Astrocyte of the spinal cord (primary cell): ENCODE measurements at regions not wholly inside any gene's neighbourhood (a gene's known extent, or its start where the extent isn't known, plus 50 kb on each side); places are given as distances from the start of the nearest gene placed in this dataset.

Source experiments
- DNase-seq: peaks from one replicate; pipeline ENCODE4 v3.0.0; 2011; ENCODE audit warnings: low read depth, low spot score
- H3K4me3 ChIP-seq: 2 replicates; pipeline ENCODE4 v1.5.1; 2011; ENCODE audit warnings: low read depth, mild to moderate bottlenecking, low read length, moderate library complexity
- CTCF ChIP-seq: IDR thresholded peaks from 2 replicates; pipeline ENCODE4 v1.5.1; 2012; ENCODE audit warnings: low read depth, mild to moderate bottlenecking, low read length, inconsistent platforms
- in situ Hi-C: cut with HindIII; loops from 2 replicates; pipeline ENCODE4 v1.10.0; 2017; ENCODE audit warnings: low sequenced_read_pairs

GRCh38 chr13:39982745-39983144, 327.3 kb downstream of the COG6 start:
- no peak overlapping the region for H3K4me3 ChIP-seq
- no peak for DNase-seq
- in situ Hi-C loops, result no loop called here
- TF ChIP-seq CTCF, result no peak

DNA sequence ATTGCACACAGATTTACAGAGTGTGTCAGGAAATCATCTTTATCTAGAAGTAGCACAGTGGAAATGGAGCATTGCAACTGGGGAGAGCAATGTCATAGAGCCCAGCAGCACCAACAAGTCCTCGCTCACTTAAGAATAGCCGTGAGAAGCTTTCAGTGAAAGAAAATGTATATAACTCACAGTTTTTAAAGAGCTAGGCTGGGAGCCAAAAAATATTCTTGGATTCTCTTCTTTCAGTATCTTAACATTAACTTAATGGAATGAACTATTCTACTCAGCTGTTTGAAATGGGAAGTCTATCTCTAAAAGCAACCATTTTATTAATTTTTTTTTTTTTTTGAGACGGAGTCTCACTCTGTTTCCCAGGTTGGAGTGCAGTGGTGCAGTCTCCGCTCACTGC, 329.6 kb downstream of the COG6 start:
- no peak for TF ChIP-seq CTCF
- in situ Hi-C loops, result no loop called here
- DNase-seq, result no peak
- H3K4me3 ChIP-seq, result no peak overlapping the region

DNA sequence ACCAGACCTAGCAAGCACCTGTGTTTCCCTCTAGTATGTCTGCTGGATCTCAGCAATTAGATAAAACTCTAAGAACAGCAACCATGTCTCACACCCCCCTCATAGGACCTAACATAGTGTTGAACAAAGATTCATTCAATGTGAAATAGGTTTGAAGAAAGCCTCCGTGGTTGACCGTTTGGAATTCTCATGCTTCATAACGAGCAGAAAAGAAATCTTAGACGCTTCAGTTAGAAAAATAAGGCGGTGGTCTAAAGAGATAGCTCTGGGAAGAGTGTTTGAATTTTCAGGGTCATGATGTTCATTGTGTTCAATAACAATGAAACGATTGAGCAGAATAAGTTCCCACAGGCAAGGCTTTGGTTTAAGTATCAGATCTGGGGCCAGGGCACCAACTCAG, 332.9 kb downstream of the COG6 start:
- no peak for TF ChIP-seq CTCF
- in situ Hi-C loops, result no loop called here
- DNase-seq, result no peak
- H3K4me3 ChIP-seq, result no peak overlapping the region

DNA sequence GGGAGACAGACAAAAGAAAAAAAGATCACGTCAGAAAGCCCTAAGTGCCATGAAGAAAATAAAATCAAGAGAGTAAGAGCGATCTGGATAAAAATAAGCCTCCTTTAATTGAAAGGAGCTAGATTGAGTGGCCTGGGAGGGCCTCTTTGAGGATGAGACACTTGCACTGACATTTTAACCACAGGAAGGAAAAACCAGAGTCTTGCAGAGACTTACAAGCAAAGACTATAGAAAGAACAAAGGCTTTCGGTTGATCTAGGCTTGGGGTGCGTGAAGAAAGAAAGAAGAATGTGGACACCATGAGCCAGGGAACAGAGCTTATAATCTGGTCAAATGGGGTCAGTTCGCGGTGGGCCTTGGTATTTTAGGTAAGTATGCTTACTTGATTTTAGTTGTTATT, 342.7 kb downstream of the COG6 start:
- H3K4me3 ChIP-seq, result no peak overlapping the region

GRCh38 chr13:40002016-40002415, 346.6 kb downstream of the COG6 start:
- in situ Hi-C loops, result no loop called here
- H3K4me3 ChIP-seq, result no peak overlapping the region
- DNase-seq, result no peak
- no peak for TF ChIP-seq CTCF

More for the DNA sequence above, 342.7 kb downstream of the COG6 start:
- DNase-seq, result no peak
- in situ Hi-C loops, result no loop called here
- no peak for TF ChIP-seq CTCF

GRCh38 chr13:40013554-40013953, 358.1 kb downstream of the COG6 start:
- TF ChIP-seq CTCF, result no peak

GRCh38 chr13:40016953-40017660, 361.6 kb downstream of the COG6 start:
- in situ Hi-C loops, result no loop called here
- no peak for TF ChIP-seq CTCF
- no peak overlapping the region for H3K4me3 ChIP-seq

More at GRCh38 chr13:40013554-40013953, 358.1 kb downstream of the COG6 start:
- H3K4me3 ChIP-seq, result no peak overlapping the region
- DNase-seq, result no peak
- in situ Hi-C loops, result no loop called here

More at GRCh38 chr13:40016953-40017660, 361.6 kb downstream of the COG6 start:
- no peak for DNase-seq
